Activated CD4-positive, alpha-beta T cell treated with anti-CD3 and anti-CD28 coated beads, Interleukin-2, amount 50 U/mL, for 16 hours (primary cell): ENCODE measurements at regions not wholly inside any gene's neighbourhood (a gene's known extent, or its start where the extent isn't known, plus 50 kb on each side); places are given as distances from the start of the nearest gene placed in this dataset.
"Not testable (repeated sequence)": the region's sequence is repeated elsewhere in the genome, so short reads cannot be mapped to it uniquely, and the experiment has no call there.

Experiments
- DNase-seq: peaks from one replicate; pipeline ENCODE4 v3.0.0-alpha.2; 2020

DNA sequence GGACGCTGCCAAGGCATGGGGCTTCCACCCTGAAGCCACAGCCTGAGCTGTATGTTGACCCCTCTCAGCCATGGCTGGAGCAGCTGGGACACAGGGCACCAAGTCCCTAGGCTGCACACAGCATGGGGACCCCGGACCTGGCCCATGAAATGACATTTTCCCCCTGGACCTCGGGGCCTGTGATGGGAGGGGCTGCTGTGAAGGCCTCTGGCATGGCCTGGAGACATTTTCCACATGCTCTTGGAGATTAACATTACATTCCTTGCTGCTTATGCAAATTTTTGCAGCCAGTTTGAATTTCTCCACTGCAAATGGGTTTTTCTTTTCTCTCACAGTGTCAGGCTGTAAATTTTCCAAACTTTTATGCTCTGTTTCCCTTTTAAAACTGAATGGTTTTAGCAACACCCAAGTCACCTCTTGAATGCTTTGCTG is 463.6 kb downstream of the ZWINT start:
- DNase-seq: no peak

DNA sequence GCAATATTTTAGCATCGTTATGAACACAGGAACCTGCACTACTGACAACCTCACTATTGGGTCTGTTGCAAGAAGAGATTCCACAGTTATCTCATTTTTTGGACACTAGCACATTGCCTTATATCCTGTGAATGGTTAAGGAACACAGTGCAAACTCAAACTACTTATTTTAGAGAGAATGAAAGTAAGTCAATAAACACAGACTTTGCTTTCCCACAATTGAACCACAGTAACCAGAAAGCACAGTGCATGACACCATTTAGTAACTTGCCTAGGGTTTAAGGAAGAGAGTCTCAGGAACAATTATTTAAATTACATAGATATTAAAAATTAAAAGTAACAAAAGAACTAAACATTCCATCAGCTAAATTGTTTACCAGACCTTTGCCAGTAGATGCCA is 468.8 kb downstream of the ZWINT start:
- no peak for DNase-seq

DNA sequence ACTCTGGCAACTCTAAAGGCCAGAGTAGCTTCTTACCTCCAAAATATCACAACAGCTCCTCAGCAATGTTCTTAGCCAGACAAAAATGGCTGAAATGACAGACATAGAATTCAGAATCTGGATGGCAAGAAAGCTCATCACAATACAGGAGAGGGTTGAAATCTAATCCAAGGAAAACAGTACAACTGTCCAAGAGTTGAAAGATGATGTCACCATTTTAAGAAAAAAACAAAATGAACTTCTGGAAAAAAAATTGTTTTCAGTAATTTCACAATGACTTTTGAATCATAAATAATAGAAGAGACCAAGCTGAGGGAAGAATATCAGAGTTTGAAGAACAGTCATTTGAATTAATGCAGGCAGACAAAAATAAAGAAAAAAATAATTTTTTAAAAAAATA is 479.5 kb downstream of the ZWINT start:
- DNase-seq: no peak

DNA sequence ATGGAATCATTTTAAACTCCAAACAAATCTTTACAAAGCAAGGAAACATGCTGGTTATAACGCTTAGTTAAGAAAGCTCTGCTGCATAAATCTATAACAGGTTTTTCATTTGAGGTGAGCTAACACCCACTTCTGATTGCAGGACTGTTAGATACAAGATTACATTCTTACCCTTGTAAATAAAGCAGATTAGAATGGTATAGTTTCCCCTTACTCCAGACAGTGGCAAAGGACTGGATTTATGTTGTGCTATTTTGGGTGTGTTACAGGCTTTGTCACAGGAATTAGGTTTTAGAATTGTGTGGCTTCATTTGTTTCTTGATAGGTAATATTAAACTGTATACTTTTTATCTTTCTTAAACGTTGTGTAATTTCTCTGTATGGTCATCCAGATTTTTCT is 487.6 kb downstream of the ZWINT start:
- DNase-seq: no peak

DNA sequence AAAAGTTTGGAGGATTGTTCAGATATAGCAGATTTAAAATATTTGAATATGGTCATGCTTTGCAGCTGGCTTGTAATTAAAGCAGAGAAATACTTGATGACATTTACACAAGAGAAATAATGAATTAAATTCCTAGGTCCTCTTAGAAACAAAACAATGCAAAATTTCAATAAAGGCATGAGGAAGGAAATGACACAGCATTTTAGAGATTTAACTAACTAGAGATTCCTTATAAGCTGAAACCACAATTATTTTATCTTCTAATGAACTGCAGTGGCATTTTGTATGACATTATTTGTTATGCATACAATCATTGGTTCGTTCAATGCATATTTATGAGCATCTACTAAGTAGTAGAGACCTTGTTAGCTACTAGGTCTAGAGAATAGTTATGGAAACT is 490.9 kb downstream of the ZWINT start:
- DNase-seq: no peak

DNA sequence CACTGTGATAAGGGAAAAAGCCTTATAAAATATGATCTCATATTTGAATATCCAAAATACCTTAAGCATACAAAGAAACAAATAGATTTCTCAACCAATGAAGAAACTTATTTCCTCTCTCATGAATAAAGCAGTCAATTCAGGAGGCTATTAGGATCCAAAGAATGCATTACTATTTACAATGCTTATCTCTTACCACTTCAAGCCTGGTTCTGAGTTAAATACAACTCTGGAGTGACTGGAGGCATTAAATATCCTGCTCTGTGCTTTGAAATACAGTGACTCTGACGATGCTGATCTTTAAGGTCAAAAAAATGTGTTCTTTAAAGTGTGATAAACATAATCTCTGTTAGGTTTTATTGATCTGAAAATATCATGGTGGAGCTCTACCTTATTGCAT is 493.2 kb downstream of the ZWINT start:
- DNase-seq: no peak

DNA sequence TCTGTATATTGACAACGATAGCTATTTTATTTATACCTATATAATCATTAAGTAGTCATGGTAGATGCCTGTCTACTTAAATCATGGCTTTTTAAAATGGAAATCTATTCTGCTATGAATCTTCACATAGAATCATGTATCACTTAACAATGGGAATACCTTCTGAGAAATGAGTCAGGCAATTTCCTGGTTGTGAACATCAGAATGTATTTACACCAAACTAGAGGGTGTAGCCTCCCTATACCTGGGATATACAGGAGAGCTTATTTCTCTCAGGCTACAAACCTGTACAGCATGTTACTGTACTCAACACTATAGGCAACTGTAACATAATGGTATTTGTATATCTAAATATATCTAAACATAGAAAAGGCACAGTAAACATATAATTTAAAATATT is 502.3 kb downstream of the ZWINT start:
- no peak for DNase-seq

DNA sequence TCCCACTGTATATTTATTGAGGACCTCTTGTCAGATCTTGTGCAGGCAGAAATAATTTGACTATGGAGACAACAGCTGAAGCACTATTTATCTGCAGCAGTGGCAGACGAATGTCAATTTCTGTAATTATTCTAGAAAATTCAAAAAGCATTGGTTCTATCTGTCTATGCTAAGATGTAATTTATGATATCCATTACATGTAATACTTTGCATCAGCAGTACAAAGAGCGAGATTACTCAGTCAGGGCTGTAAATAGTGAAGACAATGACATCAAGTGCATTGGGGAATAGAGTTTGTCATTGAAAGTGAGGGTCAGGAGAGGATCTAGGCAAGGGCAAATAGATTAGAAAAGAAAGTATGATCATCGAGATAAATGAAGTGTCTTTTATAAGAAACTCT is 508.2 kb downstream of the ZWINT start:
- no peak for DNase-seq

DNA sequence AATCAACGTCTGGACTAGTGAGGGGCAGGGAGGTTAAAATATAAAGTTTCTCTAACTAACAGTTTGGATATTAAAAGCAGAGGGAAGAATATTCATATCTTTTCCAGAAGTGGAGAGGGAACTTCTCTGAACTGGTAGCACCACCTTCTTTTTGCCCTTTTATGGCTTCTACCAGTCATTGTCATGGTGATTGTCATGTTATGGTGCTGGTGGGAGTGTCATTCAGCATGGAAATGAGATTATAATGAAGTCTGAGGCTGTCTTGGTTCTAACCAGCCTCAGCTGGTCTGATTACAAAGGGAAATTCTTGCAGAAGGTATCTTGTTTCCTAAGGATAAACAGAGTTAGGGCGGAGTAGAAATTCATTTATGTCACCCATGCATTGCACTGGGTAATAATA is 523.8 kb downstream of the ZWINT start:
- DNase-seq: no peak

DNA sequence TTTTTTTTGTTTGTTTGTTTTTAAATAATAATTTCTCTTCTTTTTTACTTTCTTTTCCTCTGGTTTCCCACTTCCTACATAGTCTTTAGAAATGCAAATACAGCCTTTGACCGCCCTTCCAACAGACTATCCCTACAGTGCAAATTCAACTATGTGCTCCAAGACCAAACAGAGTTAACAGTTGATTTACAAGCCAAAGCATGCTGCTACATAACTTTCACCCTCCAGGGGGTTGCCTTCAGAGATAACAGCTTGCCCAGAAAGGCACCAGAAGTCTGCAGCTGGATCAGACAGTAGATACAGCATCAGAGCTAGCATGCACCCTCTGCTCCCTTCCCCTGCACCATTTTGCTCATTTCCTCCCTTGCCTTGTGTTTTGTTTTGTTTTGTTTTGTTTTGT is 539.0 kb downstream of the ZWINT start:
- no peak for DNase-seq

DNA sequence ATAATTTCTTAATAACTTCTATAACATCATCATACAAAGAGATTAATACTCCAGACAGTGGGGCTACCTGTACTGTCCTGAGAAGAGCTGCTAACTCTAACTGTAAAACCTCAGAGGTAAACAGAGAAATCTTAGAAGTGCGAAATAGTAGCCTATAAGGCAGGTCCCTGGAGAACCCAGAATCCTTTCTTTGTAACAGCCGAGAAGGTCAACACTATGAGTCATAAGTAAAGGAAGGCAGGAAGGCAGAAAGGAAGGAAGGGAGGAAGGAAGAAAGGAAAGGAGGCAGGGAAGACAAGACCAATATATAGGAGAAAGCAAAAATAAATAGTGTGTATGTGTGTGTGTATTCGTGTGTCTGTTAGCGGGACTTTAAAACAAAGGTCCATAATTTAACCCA is 540.6 kb downstream of the ZWINT start:
- DNase-seq: no peak

DNA sequence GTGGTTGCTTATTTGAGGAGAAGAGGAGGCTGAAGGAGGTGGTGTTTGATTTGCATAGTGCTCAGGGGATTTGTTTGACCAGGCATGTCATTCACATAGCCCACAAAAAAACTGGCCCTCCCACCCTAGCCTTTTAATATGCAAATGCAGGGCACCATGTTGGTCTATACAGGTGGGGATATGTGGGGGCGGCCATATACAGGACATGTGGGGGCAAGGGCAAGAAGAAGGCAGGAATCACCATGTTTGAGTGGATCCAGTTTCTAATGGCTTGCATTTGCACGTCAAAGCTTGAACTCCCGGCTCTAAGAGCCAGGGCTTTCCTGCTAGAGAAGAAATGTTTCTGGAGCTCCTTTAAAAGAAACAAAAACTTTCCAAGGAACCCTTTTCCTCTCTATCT is 541.0 kb downstream of the ZWINT start:
- DNase-seq: no peak

DNA sequence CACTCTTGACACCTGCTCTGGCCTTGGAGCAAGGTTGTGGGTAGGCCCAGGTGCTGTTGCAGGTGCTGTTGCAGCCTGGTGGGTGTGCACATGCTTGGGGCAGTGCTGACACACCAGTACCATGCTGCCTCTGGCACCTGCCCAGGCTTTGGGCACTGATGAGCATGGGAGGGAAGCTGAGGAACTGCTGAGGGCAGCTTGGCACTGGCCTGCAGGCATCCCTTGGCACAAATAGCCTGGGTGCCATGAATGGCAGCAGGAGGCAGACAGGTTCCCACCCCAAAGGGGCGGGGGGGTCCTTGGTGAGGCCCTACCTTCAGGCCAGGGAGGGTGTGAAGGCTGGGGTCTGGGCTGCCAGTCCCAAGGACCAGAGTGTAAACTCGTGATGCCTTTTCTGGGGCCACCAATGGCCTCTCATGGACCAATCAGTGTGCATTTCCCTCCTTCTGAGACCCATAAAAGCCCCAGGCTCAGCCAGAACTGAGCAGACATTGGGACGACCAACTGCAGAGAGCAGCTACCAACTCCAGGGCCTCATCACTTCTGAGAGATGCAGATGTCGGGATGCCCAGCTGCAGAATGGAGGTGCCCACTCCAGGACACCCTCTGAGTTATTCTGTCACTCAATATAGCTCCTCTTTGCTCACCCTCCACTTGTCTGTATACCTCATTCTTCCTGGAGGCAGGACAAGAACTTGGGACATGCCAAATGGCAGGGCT is 547.4 kb downstream of the ZWINT start:
- no peak for DNase-seq

DNA sequence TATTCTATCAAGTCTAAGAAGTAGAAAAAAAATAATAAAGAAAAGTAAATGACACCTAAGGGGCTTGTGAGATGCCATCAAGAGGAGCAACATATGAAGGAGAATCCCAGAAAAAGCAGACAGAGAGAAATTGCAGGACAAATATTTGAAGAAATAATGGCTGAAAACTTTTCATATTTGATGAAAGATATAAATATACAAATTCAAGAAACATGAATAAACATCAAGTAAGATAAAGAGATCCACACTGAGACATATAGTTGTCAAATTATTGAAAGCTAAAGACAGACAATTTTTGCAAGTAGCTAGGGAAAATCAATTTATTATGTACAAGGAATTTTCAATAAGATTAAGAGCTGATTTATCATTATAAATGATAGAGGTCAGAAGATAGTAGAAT is 558.0 kb downstream of the ZWINT start:
- no peak for DNase-seq

DNA sequence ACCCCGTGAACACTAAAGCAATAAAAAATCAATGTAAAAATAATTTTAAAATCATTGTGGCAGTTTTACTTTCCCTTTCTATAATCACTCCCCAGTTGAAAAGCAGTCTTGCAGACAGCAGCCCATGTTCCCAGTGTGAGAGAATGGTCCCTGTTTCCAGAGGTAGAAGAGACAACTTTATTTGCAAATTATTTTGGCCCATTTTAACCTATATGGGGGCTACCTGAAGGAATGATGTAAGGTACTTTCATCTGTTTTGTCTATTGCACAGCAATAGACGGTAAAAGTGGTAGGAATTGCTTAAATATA is 559.8 kb downstream of the ZWINT start:
- no peak for DNase-seq

DNA sequence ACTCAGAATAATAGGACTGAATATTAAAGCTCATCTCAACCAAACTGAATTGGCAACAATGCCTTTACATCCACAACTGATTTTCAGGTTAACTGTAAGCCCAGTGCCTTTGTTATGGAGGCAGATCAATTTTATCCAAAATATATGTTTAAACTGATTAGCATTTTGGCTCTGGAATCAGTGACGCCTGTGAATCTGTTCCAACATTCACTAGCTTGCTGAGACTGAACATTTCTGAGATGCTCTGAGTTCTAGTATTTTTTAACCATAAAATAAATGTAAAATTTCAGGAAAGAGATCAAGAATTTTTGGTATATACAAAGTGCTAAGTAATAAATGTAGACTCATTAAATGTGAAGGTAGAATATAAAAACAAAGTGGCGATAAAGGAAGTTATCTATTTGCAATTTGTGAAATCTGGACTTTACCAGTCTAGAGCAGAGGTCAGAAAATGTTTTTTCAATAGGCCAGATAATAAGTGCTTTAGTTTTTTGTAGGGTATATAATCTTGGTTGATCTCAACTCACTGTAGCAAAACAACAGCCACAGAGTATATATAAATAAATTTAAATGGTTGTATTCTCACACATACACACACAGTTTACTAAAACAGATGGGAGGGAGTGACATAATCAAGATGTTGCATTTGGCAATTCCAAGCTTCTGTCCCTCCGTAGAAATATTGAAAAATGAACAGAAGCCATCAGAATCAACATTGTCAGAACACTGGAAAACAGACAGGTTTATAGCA is 560.3 kb downstream of the ZWINT start:
- DNase-seq: no peak

DNA sequence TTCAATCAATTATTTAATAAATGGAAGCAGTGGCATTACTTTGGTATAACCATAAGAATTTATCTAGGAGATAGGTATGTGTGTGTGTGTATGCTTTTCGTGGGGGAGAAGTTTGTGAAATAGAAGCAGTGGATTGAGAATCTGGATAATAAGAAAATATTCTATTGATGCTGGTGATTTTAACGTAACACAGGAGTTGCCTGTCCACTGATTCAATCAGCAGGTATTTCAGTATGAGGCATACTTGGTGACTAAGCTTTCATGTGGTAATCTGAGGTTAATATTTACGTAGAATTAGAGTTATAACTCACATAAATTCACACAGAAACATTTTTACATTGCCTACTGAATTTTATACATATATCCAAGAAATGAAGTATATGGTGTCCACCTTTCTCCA is 568.0 kb downstream of the ZWINT start:
- DNase-seq: no peak

DNA sequence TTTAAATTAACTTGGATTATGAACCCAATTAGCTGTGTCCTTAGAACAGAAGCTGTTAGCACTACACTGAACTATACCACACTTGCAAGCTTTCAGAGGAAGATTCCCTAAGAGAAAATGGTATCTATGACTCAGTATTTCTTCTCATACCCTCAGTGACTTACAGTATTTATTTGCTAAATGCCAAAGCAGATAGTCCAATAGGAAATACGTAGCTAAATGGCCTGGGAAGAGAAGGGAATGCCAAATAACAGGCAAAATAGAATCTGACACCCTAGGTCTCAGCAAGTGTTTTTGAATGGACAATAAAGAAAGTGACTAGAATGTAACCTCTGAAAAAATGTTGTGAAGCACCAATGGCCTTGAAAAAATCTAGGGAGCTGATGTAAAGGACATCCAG is 570.8 kb downstream of the ZWINT start:
- not testable (repeated sequence) for DNase-seq

DNA sequence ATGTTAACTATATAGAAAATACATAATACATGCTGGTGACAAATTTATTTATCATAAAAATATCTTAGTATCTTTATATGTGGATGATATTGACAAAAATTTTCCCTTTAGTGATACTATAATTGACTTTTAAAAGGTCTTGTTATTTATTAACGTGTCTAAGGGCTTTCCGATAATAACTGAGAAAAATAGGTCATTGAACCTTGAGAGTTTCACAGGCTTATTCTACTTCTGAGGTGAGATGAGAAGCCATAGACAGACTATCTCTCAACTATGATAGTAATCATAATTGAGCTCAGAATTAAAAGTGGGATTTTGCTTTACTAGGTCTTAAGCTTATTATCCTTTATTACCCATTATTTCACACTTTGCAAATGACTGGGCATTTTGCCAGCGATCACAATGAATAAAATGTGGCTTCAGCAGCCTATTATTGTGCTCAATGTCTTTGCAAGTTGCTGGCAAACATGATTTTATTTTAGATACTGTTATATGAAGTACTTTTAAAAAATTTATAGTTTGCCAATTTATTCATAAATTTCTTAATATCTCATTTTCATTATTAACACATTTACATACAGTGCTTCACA is 574.5 kb downstream of the ZWINT start:
- DNase-seq: no peak

DNA sequence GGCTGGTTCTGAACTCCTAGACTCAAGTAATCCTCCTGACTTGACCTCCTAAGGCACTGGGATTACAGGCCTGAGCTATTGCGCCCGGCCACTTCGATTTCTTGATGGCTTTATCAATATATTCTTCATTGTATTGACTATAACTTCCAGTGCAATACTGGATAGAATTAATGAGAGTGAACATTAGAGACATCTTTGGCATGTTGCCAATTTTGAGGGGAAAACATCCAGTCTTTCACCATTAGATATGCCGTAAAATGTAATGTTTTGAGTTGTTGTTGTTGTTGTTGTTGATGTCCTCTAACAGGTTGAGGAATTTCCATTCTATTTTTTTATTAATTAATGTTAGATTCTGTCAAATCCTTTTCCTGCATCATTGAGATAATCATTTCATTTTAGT is 578.9 kb downstream of the ZWINT start:
- DNase-seq: no peak

DNA sequence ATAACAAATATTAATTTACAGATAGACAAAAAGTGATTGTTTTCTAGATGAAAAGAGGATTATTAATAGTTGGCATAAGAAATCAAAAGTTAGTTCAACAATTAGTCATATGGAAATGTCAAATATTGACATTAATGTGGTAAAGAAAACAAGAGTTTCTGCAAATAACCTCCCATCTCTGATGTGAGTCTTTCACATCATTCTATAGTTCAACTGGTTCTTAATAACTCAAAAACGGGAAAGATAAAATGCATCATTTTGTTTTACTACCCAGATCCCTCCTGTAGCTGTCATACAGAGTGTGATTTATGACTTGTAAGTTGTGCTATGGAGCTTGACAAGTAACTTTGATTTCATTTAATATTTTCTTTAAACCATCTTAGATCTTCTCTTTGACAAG is 594.8 kb downstream of the ZWINT start:
- DNase-seq: no peak

DNA sequence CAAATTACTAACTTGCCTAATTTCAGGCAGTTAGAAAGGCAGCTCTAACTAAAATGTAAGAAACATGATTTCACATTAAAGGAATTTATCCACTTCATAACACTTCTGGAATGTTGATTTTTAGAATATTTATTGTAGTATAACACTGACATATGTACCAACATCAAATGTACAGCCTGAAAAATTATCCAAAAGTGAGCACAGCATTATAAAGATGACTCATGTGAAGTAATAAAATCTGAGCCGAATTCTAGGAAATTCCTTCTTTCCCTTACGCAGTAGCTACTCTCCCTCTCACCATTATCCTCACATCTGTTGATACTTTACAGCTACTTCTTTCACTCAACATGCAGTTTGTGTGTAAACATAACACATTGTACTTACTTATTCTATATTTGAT is 610.6 kb downstream of the ZWINT start:
- DNase-seq: no peak

DNA sequence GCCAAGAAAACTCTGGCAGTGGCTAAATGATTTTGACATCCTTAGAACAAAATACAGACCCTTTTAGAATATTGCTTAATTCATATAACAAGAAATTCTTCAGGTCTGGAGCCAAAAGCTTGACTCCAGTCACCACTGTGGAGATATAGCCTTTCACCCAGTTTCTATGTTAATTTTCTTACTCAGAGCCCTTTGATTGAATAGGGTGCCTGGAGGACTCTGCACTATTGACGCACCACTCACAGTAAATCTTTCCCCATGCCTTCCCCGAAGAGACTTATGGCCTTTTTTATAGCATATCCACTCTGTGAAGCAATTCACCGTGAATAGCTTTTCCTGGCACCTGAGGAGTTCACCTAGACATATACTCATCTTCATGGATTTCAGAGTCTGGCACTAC is 613.8 kb downstream of the ZWINT start:
- no peak for DNase-seq

DNA sequence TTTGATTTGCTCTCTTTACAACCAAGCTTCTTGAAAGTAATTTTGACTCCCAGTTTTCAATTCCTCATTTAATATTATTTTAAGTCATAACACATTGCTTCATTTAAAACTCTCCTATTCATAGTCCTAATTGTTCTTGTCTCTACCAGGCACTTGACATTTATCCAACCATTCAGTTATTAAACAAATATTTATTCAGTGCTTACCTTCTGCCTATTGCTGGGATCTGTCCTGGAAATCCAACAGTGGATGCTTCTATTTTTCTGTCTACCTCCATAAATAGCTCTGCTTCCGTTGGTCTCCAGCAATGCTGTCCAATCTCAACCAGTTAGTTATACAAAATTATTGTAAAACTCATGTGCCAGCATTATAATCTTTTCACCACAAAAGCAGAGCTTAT is 615.1 kb downstream of the ZWINT start:
- no peak for DNase-seq

DNA sequence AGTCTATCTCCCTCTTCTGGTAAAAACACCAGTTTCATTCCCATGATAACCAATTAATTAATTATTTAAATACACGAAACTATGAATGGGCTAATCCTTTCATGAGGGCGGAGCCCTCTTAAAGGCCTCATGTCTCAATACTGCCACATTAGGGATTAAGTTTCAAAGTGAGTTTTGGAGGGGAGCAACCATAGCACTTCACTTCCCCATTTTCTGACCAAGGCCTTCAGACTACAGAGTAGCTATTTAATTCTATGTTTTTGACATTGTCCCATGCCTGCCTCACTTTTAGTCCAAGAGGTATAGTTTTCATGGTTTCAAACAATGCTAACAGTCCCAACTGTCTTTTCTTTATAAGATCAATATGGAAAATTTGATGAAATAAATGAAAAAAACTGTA is 618.6 kb downstream of the ZWINT start:
- DNase-seq: no peak
